ENCODE measurements at regions not wholly inside any gene's neighbourhood (a gene's known extent, or its start where the extent isn't known, plus 50 kb on each side); places are given as distances from the start of the nearest gene placed in this dataset.

GRCh38 chr18:43656547-43656946 lies 379.3 kb upstream of the SYT4 start:
- CTCF ChIA-PET, result no interaction called here
- intact Hi-C loops (cut with micrococcal nuclease), result no loop called here
- no peak overlapping the region for H3K4me2 ChIP-seq (ENCODE audit: low read length)
- RAD21 ChIA-PET (ENCODE audit: low non-redundant PET in 1 of 2, low total read pairs in 2 of 2, uncharacterized antibody in 2 of 2, unreplicated experiment in 2 of 2), result no interaction called here
- no peak overlapping the region for H3K27ac ChIP-seq (ENCODE audit: low read depth, low read length)
- H2AFZ ChIP-seq (ENCODE audit: low read depth, low read length, poor library complexity, severe bottlenecking), result no peak overlapping the region
- no peaks in the 10 kb centered on the region for H3K27me3 ChIP-seq (ENCODE audit: insufficient read depth, low read length)
- no peaks in the 10 kb centered on the region for H3K36me3 ChIP-seq (ENCODE audit: control insufficient read depth in 1 of 2, insufficient read depth in 2 of 2, low read length in 2 of 2)
- H3K79me2 ChIP-seq (ENCODE audit: insufficient read depth, low read length), result no peaks in the 10 kb centered on the region
- H4K20me1 ChIP-seq (ENCODE audit: insufficient read depth), result no peaks in the 10 kb centered on the region; the same call in 1 of the 2 replicates
- no peaks in the 10 kb centered on the region for H3K9me2 ChIP-seq (ENCODE audit: insufficient read depth)
- no peak for ATAC-seq
- H3K9me3 ChIP-seq (ENCODE audit: control insufficient read depth in 1 of 2, insufficient read depth in 1 of 2, low read depth in 1 of 2, low read length in 2 of 2), result peaks cover 0 to 19% of the 10 kb centered on the region in 2 experiments; a peak in 1 of 4 replicates
- H3K4me1 ChIP-seq (ENCODE audit: control insufficient read depth in 1 of 2, insufficient read depth in 2 of 2, low read length in 2 of 2), result no peaks in the 10 kb centered on the region
- H3K9ac ChIP-seq (ENCODE audit: low read length), result no peak overlapping the region
- H3K4me3 ChIP-seq (replicated peaks in 1 of 2; ENCODE audit: low read depth in 1 of 2, low read length in 2 of 2), result no peak overlapping the region
- BruUV-seq (replicated peaks), result no TSS peak
- TF ChIP-seq SP1 (IDR thresholded peaks at IDR 0.05; ENCODE audit: low read depth) (no peak), SRF (IDR thresholded peaks at IDR 0.05; ENCODE audit: low read depth) (no peak), JUND (IDR thresholded peaks at IDR 0.05) (no peak), ATF3 (IDR thresholded peaks at IDR 0.05) (no peak), FOSL1 (IDR thresholded peaks at IDR 0.05; ENCODE audit: low read depth) (no peak)
- POLR2A ChIA-PET, result no interaction called here
- no peak for DNase-seq (ENCODE audit: low read depth, low spot score)

GRCh38 chr18:43661570-43661969 lies 384.3 kb upstream of the SYT4 start:
- no TSS peak for BruUV-seq (replicated peaks)
- Histone ChIP-seq H3K27ac (ENCODE audit: low read depth, low read length) (no peak overlapping the region), H3K27me3 (ENCODE audit: insufficient read depth, low read length) (no peaks in the 10 kb centered on the region), H4K20me1 (ENCODE audit: insufficient read depth) (no peaks in the 10 kb centered on the region; the same call in 1 of the 2 replicates), H2AFZ (ENCODE audit: low read depth, low read length, poor library complexity, severe bottlenecking) (no peak overlapping the region), H3K9me2 (ENCODE audit: insufficient read depth) (no peaks in the 10 kb centered on the region), H3K4me2 (ENCODE audit: low read length) (no peak overlapping the region), H3K79me2 (ENCODE audit: insufficient read depth, low read length) (no peaks in the 10 kb centered on the region), H3K4me3 (replicated peaks in 1 of 2; ENCODE audit: low read depth in 1 of 2, low read length in 2 of 2) (no peak overlapping the region), H3K9ac (ENCODE audit: low read length) (no peak overlapping the region), H3K4me1 (ENCODE audit: control insufficient read depth in 1 of 2, insufficient read depth in 2 of 2, low read length in 2 of 2) (no peaks in the 10 kb centered on the region), H3K36me3 (ENCODE audit: control insufficient read depth in 1 of 2, insufficient read depth in 2 of 2, low read length in 2 of 2) (no peaks in the 10 kb centered on the region), H3K9me3 (ENCODE audit: control insufficient read depth in 1 of 2, insufficient read depth in 1 of 2, low read depth in 1 of 2, low read length in 2 of 2) (peaks cover 7 to 18% of the 10 kb centered on the region in 2 experiments; a peak in 2 of 4 replicates)
- intact Hi-C loops (cut with micrococcal nuclease), result no loop called here
- ChIA-PET CTCF (no interaction called here), RAD21 (ENCODE audit: low non-redundant PET in 1 of 2, low total read pairs in 2 of 2, uncharacterized antibody in 2 of 2, unreplicated experiment in 2 of 2) (no interaction called here), POLR2A (no interaction called here)
- DNase-seq (ENCODE audit: low read depth, low spot score), result no peak
- no peak for ATAC-seq
- TF ChIP-seq, protein P1, sequence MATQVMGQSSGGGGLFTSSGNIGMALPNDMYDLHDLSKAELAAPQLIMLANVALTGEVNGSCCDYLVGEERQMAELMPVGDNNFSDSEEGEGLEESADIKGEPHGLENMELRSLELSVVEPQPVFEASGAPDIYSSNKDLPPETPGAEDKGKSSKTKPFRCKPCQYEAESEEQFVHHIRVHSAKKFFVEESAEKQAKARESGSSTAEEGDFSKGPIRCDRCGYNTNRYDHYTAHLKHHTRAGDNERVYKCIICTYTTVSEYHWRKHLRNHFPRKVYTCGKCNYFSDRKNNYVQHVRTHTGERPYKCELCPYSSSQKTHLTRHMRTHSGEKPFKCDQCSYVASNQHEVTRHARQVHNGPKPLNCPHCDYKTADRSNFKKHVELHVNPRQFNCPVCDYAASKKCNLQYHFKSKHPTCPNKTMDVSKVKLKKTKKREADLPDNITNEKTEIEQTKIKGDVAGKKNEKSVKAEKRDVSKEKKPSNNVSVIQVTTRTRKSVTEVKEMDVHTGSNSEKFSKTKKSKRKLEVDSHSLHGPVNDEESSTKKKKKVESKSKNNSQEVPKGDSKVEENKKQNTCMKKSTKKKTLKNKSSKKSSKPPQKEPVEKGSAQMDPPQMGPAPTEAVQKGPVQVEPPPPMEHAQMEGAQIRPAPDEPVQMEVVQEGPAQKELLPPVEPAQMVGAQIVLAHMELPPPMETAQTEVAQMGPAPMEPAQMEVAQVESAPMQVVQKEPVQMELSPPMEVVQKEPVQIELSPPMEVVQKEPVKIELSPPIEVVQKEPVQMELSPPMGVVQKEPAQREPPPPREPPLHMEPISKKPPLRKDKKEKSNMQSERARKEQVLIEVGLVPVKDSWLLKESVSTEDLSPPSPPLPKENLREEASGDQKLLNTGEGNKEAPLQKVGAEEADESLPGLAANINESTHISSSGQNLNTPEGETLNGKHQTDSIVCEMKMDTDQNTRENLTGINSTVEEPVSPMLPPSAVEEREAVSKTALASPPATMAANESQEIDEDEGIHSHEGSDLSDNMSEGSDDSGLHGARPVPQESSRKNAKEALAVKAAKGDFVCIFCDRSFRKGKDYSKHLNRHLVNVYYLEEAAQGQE (IDR thresholded peaks at IDR 0.05; ENCODE audit: low read depth), result no peak
- TF ChIP-seq EZH2phosphoT487 (IDR thresholded peaks at IDR 0.05; ENCODE audit: borderline replicate concordance) (no peak), FOSL1 (IDR thresholded peaks at IDR 0.05; ENCODE audit: low read depth) (no peak), MAX (IDR thresholded peaks at IDR 0.05) (no peak), CEBPB (IDR thresholded peaks at IDR 0.05; ENCODE audit: low read depth) (no peak), ZBTB33 (IDR thresholded peaks at IDR 0.05; ENCODE audit: extremely low read depth, insufficient replicate concordance, low read length) (no peak), ZFX (IDR thresholded peaks at IDR 0.05) (no peak), YY1 (IDR thresholded peaks at IDR 0.05; ENCODE audit: extremely low read depth, insufficient replicate concordance, low read depth, low read length) (no peak), SIN3A (IDR thresholded peaks at IDR 0.05; ENCODE audit: low read depth) (no peak), CBX3 (IDR thresholded peaks at IDR 0.05; ENCODE audit: low read depth) (no peak), POLR2A (IDR thresholded peaks at IDR 0.05; ENCODE audit: borderline replicate concordance, extremely low read depth, insufficient read depth, insufficient read length) (no peak), SP1 (IDR thresholded peaks at IDR 0.05; ENCODE audit: low read depth) (no peak), SRF (IDR thresholded peaks at IDR 0.05; ENCODE audit: low read depth) (no peak), ATF3 (IDR thresholded peaks at IDR 0.05) (no peak), ZNF274 (IDR thresholded peaks at IDR 0.05; ENCODE audit: low read depth, low read length) (no peak)

Data from HCT116 (cell line).